ENCODE measurements at regions not wholly inside any gene's neighbourhood (a gene's known extent, or its start where the extent isn't known, plus 50 kb on each side); places are given as distances from the start of the nearest gene placed in this dataset.

DNA sequence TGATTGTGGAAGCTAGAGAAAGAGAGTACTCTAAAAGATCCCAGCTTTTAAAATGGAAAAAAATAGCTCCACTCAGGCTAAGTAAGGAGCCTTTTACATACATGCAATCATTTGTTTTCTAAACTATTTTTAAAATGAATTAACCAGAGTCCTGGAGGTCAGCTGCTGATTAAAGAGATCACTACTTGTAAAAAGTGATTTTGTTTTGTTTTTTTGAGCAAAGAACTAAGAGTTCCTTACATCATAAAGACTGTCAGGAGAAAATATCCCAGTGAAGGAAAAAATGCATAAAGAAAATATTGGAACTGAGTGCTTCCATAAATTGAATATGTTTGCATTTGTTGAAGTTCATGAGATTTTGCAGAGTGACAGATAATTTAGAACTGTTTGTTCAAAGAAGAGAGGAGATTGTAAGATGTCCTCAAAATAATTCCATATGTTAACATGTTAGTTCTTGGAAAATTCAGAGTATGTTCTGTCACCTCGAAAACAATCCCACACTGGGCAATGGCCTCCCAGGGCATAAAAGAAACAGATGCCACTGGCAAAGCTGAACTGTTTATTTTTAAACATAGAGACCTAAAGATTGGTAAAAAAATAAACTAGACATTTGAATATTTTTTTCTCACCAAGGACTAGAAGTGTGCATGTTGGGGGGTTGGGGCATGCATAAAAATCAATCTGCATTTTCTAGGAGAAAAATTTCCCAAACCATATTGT lies 264.7 kb downstream of the NPR3 start:
- no peaks in the 10 kb centered on the region for H3K79me1 ChIP-seq (ENCODE audit: low read length)
- H2BK12ac ChIP-seq (ENCODE audit: low read length), result no peak overlapping the region
- no peak overlapping the region for H3K4me2 ChIP-seq (ENCODE audit: low read length)
- H2BK120ac ChIP-seq (ENCODE audit: insufficient read depth, low read length, poor library complexity), result no peak overlapping the region
- H3K4ac ChIP-seq (ENCODE audit: low read depth, low read length), result no peak overlapping the region
- no peak overlapping the region for H3K23ac ChIP-seq (ENCODE audit: low read length)
- no peak overlapping the region for H2BK5ac ChIP-seq (ENCODE audit: low read depth, low read length, poor library complexity)
- no peaks in the 10 kb centered on the region for H3K27me3 ChIP-seq (ENCODE audit: insufficient read depth, low read length)
- H3K79me2 ChIP-seq (ENCODE audit: control insufficient read depth, insufficient read depth, low read length, poor library complexity), result no peaks in the 10 kb centered on the region
- peaks cover 2% of the 10 kb centered on the region for H3K9me3 ChIP-seq (ENCODE audit: insufficient read depth, low read depth, low read length)
- no CpG with 5 or more reads among the region's 1 CpG for WGBS (ENCODE audit: extremely low coverage, insufficient coverage, insufficient read length)
- no peak overlapping the region for H3K27ac ChIP-seq (ENCODE audit: low read depth, low read length)
- H3K14ac ChIP-seq (ENCODE audit: low read length), result no peak overlapping the region
- H3K4me3 ChIP-seq (ENCODE audit: low read depth, low read length), result no peak overlapping the region
- no peaks in the 10 kb centered on the region for H3K36me3 ChIP-seq (ENCODE audit: control insufficient read depth in 1 of 2, insufficient read depth in 2 of 2, low read length in 2 of 2)
- H4K12ac ChIP-seq (ENCODE audit: low read depth, low read length), result no peak overlapping the region
- H4K91ac ChIP-seq (ENCODE audit: low read depth, low read length), result no peak overlapping the region
- H3K4me1 ChIP-seq (ENCODE audit: control insufficient read depth in 1 of 2, insufficient read depth in 2 of 2, low read length in 2 of 2), result no peaks in the 10 kb centered on the region
- DNase-seq, result no peak
- no peak overlapping the region for H2AK5ac ChIP-seq (ENCODE audit: low read length)
- no peak overlapping the region for H3K9ac ChIP-seq (ENCODE audit: low read length)
- no peak overlapping the region for H4K8ac ChIP-seq (ENCODE audit: low read depth, low read length)
- no peak overlapping the region for H2AFZ ChIP-seq (ENCODE audit: insufficient read depth, low read length, poor library complexity)
- H3K18ac ChIP-seq (ENCODE audit: low read length), result no peak overlapping the region

DNA sequence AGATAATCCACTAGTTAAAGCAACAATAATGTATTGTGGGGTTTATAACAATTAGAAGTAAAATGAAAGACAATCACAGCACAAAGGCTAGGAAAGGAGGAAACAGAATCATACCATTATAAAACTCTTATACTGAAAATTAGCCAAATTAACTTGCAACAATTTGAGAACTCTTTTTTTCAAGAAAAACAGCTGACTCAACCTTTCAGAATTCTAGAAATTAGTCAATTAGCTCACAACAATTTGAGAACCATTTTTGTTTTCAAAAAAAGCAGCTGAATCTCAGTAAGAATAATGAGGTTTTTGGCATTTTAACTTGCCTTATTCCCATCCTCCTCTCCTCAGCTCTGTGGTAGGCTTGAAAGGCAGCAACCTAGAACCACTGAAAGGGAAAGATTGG lies 269.9 kb downstream of the NPR3 start:
- peaks cover 2% of the 10 kb centered on the region for H3K9me3 ChIP-seq (ENCODE audit: insufficient read depth, low read depth, low read length)
- H3K79me2 ChIP-seq (ENCODE audit: control insufficient read depth, insufficient read depth, low read length, poor library complexity), result no peaks in the 10 kb centered on the region
- H3K14ac ChIP-seq (ENCODE audit: low read length), result no peak overlapping the region
- H2BK5ac ChIP-seq (ENCODE audit: low read depth, low read length, poor library complexity), result no peak overlapping the region
- no peak for DNase-seq
- H3K18ac ChIP-seq (ENCODE audit: low read length), result no peak overlapping the region
- no peak overlapping the region for H3K4me2 ChIP-seq (ENCODE audit: low read length)
- no peaks in the 10 kb centered on the region for H3K36me3 ChIP-seq (ENCODE audit: control insufficient read depth in 1 of 2, insufficient read depth in 2 of 2, low read length in 2 of 2)
- no peak overlapping the region for H3K23ac ChIP-seq (ENCODE audit: low read length)
- no peak overlapping the region for H3K4me3 ChIP-seq (ENCODE audit: low read depth, low read length)
- no peaks in the 10 kb centered on the region for H3K79me1 ChIP-seq (ENCODE audit: low read length)
- H2AK5ac ChIP-seq (ENCODE audit: low read length), result no peak overlapping the region
- no peaks in the 10 kb centered on the region for H3K4me1 ChIP-seq (ENCODE audit: control insufficient read depth in 1 of 2, insufficient read depth in 2 of 2, low read length in 2 of 2)
- no peak overlapping the region for H4K12ac ChIP-seq (ENCODE audit: low read depth, low read length)
- H2BK120ac ChIP-seq (ENCODE audit: insufficient read depth, low read length, poor library complexity), result no peak overlapping the region
- no peak overlapping the region for H4K8ac ChIP-seq (ENCODE audit: low read depth, low read length)
- H3K9ac ChIP-seq (ENCODE audit: low read length), result no peak overlapping the region
- H3K27me3 ChIP-seq (ENCODE audit: insufficient read depth, low read length), result no peaks in the 10 kb centered on the region
- no peak overlapping the region for H2AFZ ChIP-seq (ENCODE audit: insufficient read depth, low read length, poor library complexity)
- no peak overlapping the region for H3K4ac ChIP-seq (ENCODE audit: low read depth, low read length)
- no peak overlapping the region for H4K91ac ChIP-seq (ENCODE audit: low read depth, low read length)
- no peak overlapping the region for H3K27ac ChIP-seq (ENCODE audit: low read depth, low read length)
- H2BK12ac ChIP-seq (ENCODE audit: low read length), result no peak overlapping the region

DNA sequence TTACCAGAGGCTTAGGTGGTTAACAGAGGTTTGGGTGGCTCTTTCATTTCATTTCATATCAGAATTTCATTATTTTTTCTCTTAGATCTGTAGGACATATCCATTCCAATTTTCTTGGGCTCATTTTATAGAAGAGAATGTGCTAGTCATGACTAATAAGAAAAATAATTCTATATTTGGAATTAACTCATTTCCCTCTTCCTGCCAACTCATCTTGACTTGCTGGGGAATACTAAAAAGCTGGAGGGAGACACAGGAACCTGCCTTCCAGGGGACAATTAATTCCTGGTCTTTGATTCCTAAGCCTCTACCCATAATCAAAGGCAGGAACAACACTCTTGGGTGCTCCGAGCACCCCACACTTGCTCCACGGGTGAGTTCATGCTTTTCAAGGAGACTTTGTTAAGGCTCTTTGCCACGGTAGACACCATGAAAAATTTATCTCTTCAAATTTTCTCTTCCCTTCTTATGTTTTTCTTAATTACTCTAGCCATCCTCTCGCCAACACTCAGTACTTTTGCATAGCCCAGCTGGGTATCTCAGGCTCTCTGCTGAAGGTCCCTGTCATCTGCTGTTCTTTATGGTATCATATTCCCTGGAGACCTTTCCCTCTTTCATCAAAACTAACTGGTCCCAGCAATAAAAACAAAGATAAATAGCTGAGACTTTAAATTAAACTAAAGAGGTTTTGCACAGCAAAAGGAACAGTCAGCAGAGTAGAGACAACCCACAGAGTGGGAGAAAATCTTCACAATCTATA lies 273.9 kb downstream of the NPR3 start:
- DNase-seq, result no peak
- Histone ChIP-seq H3K18ac (ENCODE audit: low read length) (no peak overlapping the region), H3K4me2 (ENCODE audit: low read length) (no peak overlapping the region), H3K4ac (ENCODE audit: low read depth, low read length) (no peak overlapping the region), H4K8ac (ENCODE audit: low read depth, low read length) (no peak overlapping the region), H3K9ac (ENCODE audit: low read length) (no peak overlapping the region), H3K36me3 (ENCODE audit: control insufficient read depth in 1 of 2, insufficient read depth in 2 of 2, low read length in 2 of 2) (no peaks in the 10 kb centered on the region), H2AFZ (ENCODE audit: insufficient read depth, low read length, poor library complexity) (no peak overlapping the region), H2BK5ac (ENCODE audit: low read depth, low read length, poor library complexity) (no peak overlapping the region), H3K79me2 (ENCODE audit: control insufficient read depth, insufficient read depth, low read length, poor library complexity) (no peaks in the 10 kb centered on the region), H3K9me3 (ENCODE audit: insufficient read depth, low read depth, low read length) (peaks cover 2% of the 10 kb centered on the region), H3K27ac (ENCODE audit: low read depth, low read length) (no peak overlapping the region), H3K23ac (ENCODE audit: low read length) (no peak overlapping the region), H3K79me1 (ENCODE audit: low read length) (no peaks in the 10 kb centered on the region), H3K4me1 (ENCODE audit: control insufficient read depth in 1 of 2, insufficient read depth in 2 of 2, low read length in 2 of 2) (no peaks in the 10 kb centered on the region), H2BK120ac (ENCODE audit: insufficient read depth, low read length, poor library complexity) (no peak overlapping the region), H2AK5ac (ENCODE audit: low read length) (no peak overlapping the region), H3K4me3 (ENCODE audit: low read depth, low read length) (no peak overlapping the region), H4K91ac (ENCODE audit: low read depth, low read length) (no peak overlapping the region), H3K27me3 (ENCODE audit: insufficient read depth, low read length) (no peaks in the 10 kb centered on the region), H2BK12ac (ENCODE audit: low read length) (no peak overlapping the region), H3K14ac (ENCODE audit: low read length) (no peak overlapping the region), H4K12ac (ENCODE audit: low read depth, low read length) (no peak overlapping the region)
- no CpG with 5 or more reads among the region's 4 CpGs for WGBS (ENCODE audit: extremely low coverage, insufficient coverage, insufficient read length)

DNA sequence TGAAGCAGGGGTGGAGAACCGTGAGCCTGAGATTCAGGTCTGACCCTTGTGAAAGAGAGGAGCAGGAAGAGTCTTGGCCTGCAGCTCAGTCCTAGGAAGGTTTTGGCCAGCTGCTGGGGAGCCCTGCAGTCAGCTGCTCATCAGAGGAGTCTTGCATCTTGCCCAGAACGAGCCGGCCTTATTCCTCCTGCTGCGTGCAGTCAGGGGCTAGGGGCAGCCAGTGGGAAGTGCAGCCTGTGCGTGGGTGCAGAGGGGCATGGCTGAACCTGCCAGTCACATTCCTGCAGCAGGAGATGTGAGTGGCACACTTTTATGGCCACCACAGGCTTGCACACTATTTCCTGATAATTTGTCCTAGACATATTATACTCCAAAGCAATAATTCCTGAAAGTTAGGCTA lies 278.7 kb downstream of the NPR3 start:
- Histone ChIP-seq H3K27ac (ENCODE audit: low read depth, low read length) (no peak overlapping the region), H3K4ac (ENCODE audit: low read depth, low read length) (no peak overlapping the region), H3K9ac (ENCODE audit: low read length) (no peak overlapping the region), H4K8ac (ENCODE audit: low read depth, low read length) (no peak overlapping the region), H3K79me2 (ENCODE audit: control insufficient read depth, insufficient read depth, low read length, poor library complexity) (no peaks in the 10 kb centered on the region), H3K4me1 (ENCODE audit: control insufficient read depth in 1 of 2, insufficient read depth in 2 of 2, low read length in 2 of 2) (no peaks in the 10 kb centered on the region), H2BK5ac (ENCODE audit: low read depth, low read length, poor library complexity) (no peak overlapping the region), H4K12ac (ENCODE audit: low read depth, low read length) (no peak overlapping the region), H3K9me3 (ENCODE audit: insufficient read depth, low read depth, low read length) (peaks cover 2% of the 10 kb centered on the region), H2BK120ac (ENCODE audit: insufficient read depth, low read length, poor library complexity) (no peak overlapping the region), H2BK12ac (ENCODE audit: low read length) (no peak overlapping the region), H4K91ac (ENCODE audit: low read depth, low read length) (no peak overlapping the region), H3K4me2 (ENCODE audit: low read length) (no peak overlapping the region), H2AFZ (ENCODE audit: insufficient read depth, low read length, poor library complexity) (no peak overlapping the region), H3K23ac (ENCODE audit: low read length) (no peak overlapping the region), H3K18ac (ENCODE audit: low read length) (no peak overlapping the region), H3K4me3 (ENCODE audit: low read depth, low read length) (no peak overlapping the region), H2AK5ac (ENCODE audit: low read length) (no peak overlapping the region), H3K27me3 (ENCODE audit: insufficient read depth, low read length) (no peaks in the 10 kb centered on the region), H3K36me3 (ENCODE audit: control insufficient read depth in 1 of 2, insufficient read depth in 2 of 2, low read length in 2 of 2) (no peaks in the 10 kb centered on the region), H3K79me1 (ENCODE audit: low read length) (no peaks in the 10 kb centered on the region), H3K14ac (ENCODE audit: low read length) (no peak overlapping the region)
- no CpG with 5 or more reads among the region's 5 CpGs for whole genome bisulfite sequencing (ENCODE audit: extremely low coverage, insufficient coverage, insufficient read length)
- DNase-seq, result no peak
